Adipocyte (in vitro differentiated cells): ENCODE measurements at regions not wholly inside any gene's neighbourhood (a gene's known extent, or its start where the extent isn't known, plus 50 kb on each side); places are given as distances from the start of the nearest gene placed in this dataset.
"Not testable (repeated sequence)": the region's sequence is repeated elsewhere in the genome, so short reads cannot be mapped to it uniquely, and the experiment has no call there.

ENCODE experiments used
- DNase-seq: peaks from one replicate; pipeline ENCODE4 v3.0.0-alpha.2; 2015; ENCODE audit warnings: low read depth
- H3K27me3 ChIP-seq: replicated peaks from 2 replicates; pipeline ENCODE4 v1.7.0; 2013; ENCODE audit warnings: mild to moderate bottlenecking, low read length, moderate library complexity; ENCODE audit not compliant: control insufficient read depth, insufficient read depth
- H3K36me3 ChIP-seq: 2 replicates; pipeline ENCODE4 v1.7.0; 2013; ENCODE audit warnings: low read length, mild to moderate bottlenecking, moderate library complexity; ENCODE audit not compliant: control insufficient read depth, insufficient read depth, severe bottlenecking
- H3K4me1 ChIP-seq: 2 replicates; pipeline ENCODE4 v1.7.0; 2013; ENCODE audit warnings: mild to moderate bottlenecking, low read length, moderate library complexity; ENCODE audit not compliant: control insufficient read depth, insufficient read depth
- H3K4me3 ChIP-seq: 2 replicates; pipeline ENCODE4 v1.7.0; 2013; ENCODE audit warnings: mild to moderate bottlenecking, low read length, moderate library complexity
- H3K9ac ChIP-seq: 2 replicates; pipeline ENCODE4 v1.7.0; 2013; ENCODE audit warnings: mild to moderate bottlenecking, low read length, moderate library complexity
- H3K9me3 ChIP-seq: 2 replicates; pipeline ENCODE4 v1.7.0; 2013; ENCODE audit warnings: mild to moderate bottlenecking, low read length, moderate library complexity; ENCODE audit not compliant: control insufficient read depth

GRCh38 chr13:112153364-112153763 lies 86.4 kb downstream of the SOX1 start:
- Histone ChIP-seq H3K9me3 (peaks cover 21% of the 10 kb centered on the region), H3K4me1 (no peaks in the 10 kb centered on the region), H3K9ac (no peak overlapping the region), H3K36me3 (no peaks in the 10 kb centered on the region), H3K4me3 (no peak overlapping the region), H3K27me3 (no peaks in the 10 kb centered on the region)
- DNase-seq = no peak

- no peak overlapping the region for H3K9ac ChIP-seq
- H3K4me1 ChIP-seq = no peaks in the 10 kb centered on the region
- no peaks in the 10 kb centered on the region for H3K27me3 ChIP-seq
- H3K4me3 ChIP-seq = no peak overlapping the region
- no peak for DNase-seq
- no peaks in the 10 kb centered on the region for H3K36me3 ChIP-seq
- H3K9me3 ChIP-seq = peaks cover 26% of the 10 kb centered on the region
These were observed 86.9 kb downstream of the SOX1 start for GRCh38 chr13:112153846-112154245.

- DNase-seq = no peak
These were observed 87.5 kb downstream of the SOX1 start for GRCh38 chr13:112154301-112155060.

GRCh38 chr13:112158961-112159360 lies 92.0 kb downstream of the SOX1 start:
- no peak for DNase-seq
- Histone ChIP-seq H3K4me1 (no peaks in the 10 kb centered on the region), H3K9ac (no peak overlapping the region), H3K27me3 (no peaks in the 10 kb centered on the region), H3K4me3 (no peak overlapping the region), H3K9me3 (peaks cover 33% of the 10 kb centered on the region), H3K36me3 (no peaks in the 10 kb centered on the region)

More at GRCh38 chr13:112154301-112155060, 87.5 kb downstream of the SOX1 start:
- Histone ChIP-seq H3K9ac (no peak overlapping the region), H3K9me3 (peaks cover 29% of the 10 kb centered on the region), H3K36me3 (no peaks in the 10 kb centered on the region), H3K4me1 (no peaks in the 10 kb centered on the region), H3K4me3 (no peak overlapping the region), H3K27me3 (no peaks in the 10 kb centered on the region)

GRCh38 chr13:112159575-112160547 lies 92.9 kb downstream of the SOX1 start:
- DNase-seq = no peak
- Histone ChIP-seq H3K4me1 (no peaks in the 10 kb centered on the region), H3K36me3 (no peaks in the 10 kb centered on the region), H3K9me3 (peaks cover 33% of the 10 kb centered on the region), H3K27me3 (no peaks in the 10 kb centered on the region), H3K9ac (no peak overlapping the region), H3K4me3 (no peak overlapping the region)

- Histone ChIP-seq H3K9ac (no peak overlapping the region), H3K36me3 (no peaks in the 10 kb centered on the region), H3K9me3 (peaks cover 33% of the 10 kb centered on the region), H3K4me3 (no peak overlapping the region), H3K27me3 (no peaks in the 10 kb centered on the region), H3K4me1 (no peaks in the 10 kb centered on the region)
- no peak for DNase-seq
These were observed 93.6 kb downstream of the SOX1 start for GRCh38 chr13:112160558-112160957.

- no peak overlapping the region for H3K9ac ChIP-seq
- H3K4me1 ChIP-seq = no peaks in the 10 kb centered on the region
- H3K27me3 ChIP-seq = no peaks in the 10 kb centered on the region
- H3K4me3 ChIP-seq = no peak overlapping the region
- H3K9me3 ChIP-seq = peaks cover 28% of the 10 kb centered on the region
- no peak for DNase-seq
- no peaks in the 10 kb centered on the region for H3K36me3 ChIP-seq
These were observed 94.8 kb downstream of the SOX1 start for GRCh38 chr13:112161521-112162301.

- not testable (repeated sequence) for H3K9ac ChIP-seq, H3K27me3 ChIP-seq, H3K4me1 ChIP-seq, DNase-seq, H3K9me3 ChIP-seq, H3K4me3 ChIP-seq, H3K36me3 ChIP-seq
These were observed 97.0 kb downstream of the SOX1 start for GRCh38 chr13:112163691-112164660.

- Histone ChIP-seq H3K9me3 (peaks cover 4% of the 10 kb centered on the region), H3K9ac (no peak overlapping the region), H3K36me3 (no peaks in the 10 kb centered on the region), H3K4me3 (no peak overlapping the region), H3K27me3 (no peaks in the 10 kb centered on the region), H3K4me1 (no peaks in the 10 kb centered on the region)
- no peak for DNase-seq
These were observed 98.8 kb downstream of the SOX1 start for GRCh38 chr13:112165712-112166111.

- no peak overlapping the region for H3K9ac ChIP-seq
- no peaks in the 10 kb centered on the region for H3K4me1 ChIP-seq
- H3K9me3 ChIP-seq = peaks cover 1% of the 10 kb centered on the region
- no peak for DNase-seq
- H3K27me3 ChIP-seq = no peaks in the 10 kb centered on the region
- H3K36me3 ChIP-seq = no peaks in the 10 kb centered on the region
- no peak overlapping the region for H3K4me3 ChIP-seq
These were observed 101.8 kb downstream of the SOX1 start for GRCh38 chr13:112168761-112169160.
